ENCODE measurements at regions not wholly inside any gene's neighbourhood (a gene's known extent, or its start where the extent isn't known, plus 50 kb on each side); places are given as distances from the start of the nearest gene placed in this dataset.

- DNase-seq = no peak
Observed at GRCh38 chr22:49240472-49240871, 587.2 kb downstream of the BRD1 start.

- no peak for DNase-seq
Observed at GRCh38 chr22:49240016-49240380, 587.7 kb downstream of the BRD1 start.

GRCh38 chr22:49239264-49240015, 588.2 kb downstream of the BRD1 start:
- no peak for DNase-seq

GRCh38 chr22:49238181-49239141, 589.2 kb downstream of the BRD1 start:
- DNase-seq = no peak

- DNase-seq = no peak
Observed at GRCh38 chr22:49237703-49238102, 590.0 kb downstream of the BRD1 start.

GRCh38 chr22:49237279-49237678, 590.4 kb downstream of the BRD1 start:
- no peak for DNase-seq

- no peak for DNase-seq
Observed at GRCh38 chr22:49236541-49237075, 591.1 kb downstream of the BRD1 start.

GRCh38 chr22:49235463-49236300, 592.0 kb downstream of the BRD1 start:
- no peak for DNase-seq

GRCh38 chr22:49234459-49234858, 593.2 kb downstream of the BRD1 start:
- no peak for DNase-seq

- DNase-seq = no peak
Observed at GRCh38 chr22:49233507-49234100, 594.1 kb downstream of the BRD1 start.

GRCh38 chr22:49232319-49233067, 595.2 kb downstream of the BRD1 start:
- no peak for DNase-seq

GRCh38 chr22:49230194-49230577, 597.5 kb downstream of the BRD1 start:
- DNase-seq = no peak

- DNase-seq = no peak
Observed at GRCh38 chr22:49229483-49230193, 598.0 kb downstream of the BRD1 start.

- DNase-seq = no peak
Observed at GRCh38 chr22:49228431-49229037, 599.1 kb downstream of the BRD1 start.

- DNase-seq = no peak
Observed at GRCh38 chr22:49227670-49228069, 600.0 kb downstream of the BRD1 start.

GRCh38 chr22:49226096-49226495, 601.6 kb downstream of the BRD1 start:
- no peak for DNase-seq

- no peak for DNase-seq
Observed at GRCh38 chr22:49224243-49224642, 603.4 kb downstream of the BRD1 start.

- DNase-seq = no peak
Observed at GRCh38 chr22:49218142-49218541, 609.5 kb downstream of the BRD1 start.

- no peak for DNase-seq
Observed at GRCh38 chr22:49216579-49216978, 611.1 kb downstream of the BRD1 start.

GRCh38 chr22:49215840-49216239, 611.8 kb downstream of the BRD1 start:
- no peak for DNase-seq

GRCh38 chr22:49214976-49215375, 612.7 kb downstream of the BRD1 start:
- DNase-seq = no peak
